T-helper 2 cell (primary cell): ENCODE measurements at regions not wholly inside any gene's neighbourhood (a gene's known extent, or its start where the extent isn't known, plus 50 kb on each side); places are given as distances from the start of the nearest gene placed in this dataset.
"Not testable (repeated sequence)": the region's sequence is repeated elsewhere in the genome, so short reads cannot be mapped to it uniquely, and the experiment has no call there.

ENCODE experiments used
- DNase-seq, 5 experiments: peaks; one replicate each; pipeline versions ENCODE4 v3.0.0 to v3.0.0-alpha.2; 2012 to 2022

DNA sequence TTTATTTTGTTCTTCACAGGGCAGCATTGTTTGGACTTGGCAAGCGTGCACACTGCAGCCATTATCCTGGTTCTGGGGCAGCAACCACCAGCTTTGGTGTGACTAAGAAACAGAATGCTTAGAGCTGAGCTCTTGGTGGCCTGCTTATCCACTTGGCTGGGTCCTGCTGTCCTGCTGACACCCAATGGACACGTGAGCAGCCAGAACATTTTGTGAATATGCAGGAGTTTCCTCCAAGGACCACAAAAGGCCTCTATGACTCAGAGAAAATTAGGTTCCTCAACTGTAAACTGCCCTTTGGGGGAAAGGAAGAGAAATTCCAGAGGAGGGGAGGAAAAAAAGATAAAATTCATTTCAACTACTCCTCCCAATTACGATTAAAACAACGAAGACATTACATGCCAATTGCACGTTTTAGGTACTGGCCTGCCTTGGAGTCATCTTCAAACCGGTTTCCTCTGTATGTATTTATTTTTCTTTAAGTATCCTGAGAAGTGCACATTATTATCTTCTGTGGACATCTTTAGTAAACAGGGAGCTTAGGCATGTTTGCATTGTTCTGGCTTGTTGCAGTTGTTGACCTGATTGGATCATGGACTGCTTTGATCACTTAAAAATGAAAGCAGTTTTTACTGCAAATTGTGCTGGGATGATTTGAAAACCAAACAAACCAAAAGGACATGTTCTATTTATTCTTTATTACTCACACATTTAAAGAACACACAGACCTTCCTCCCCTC lies 82.3 kb upstream of the TLE4 start:
- DNase-seq, result no peak

DNA sequence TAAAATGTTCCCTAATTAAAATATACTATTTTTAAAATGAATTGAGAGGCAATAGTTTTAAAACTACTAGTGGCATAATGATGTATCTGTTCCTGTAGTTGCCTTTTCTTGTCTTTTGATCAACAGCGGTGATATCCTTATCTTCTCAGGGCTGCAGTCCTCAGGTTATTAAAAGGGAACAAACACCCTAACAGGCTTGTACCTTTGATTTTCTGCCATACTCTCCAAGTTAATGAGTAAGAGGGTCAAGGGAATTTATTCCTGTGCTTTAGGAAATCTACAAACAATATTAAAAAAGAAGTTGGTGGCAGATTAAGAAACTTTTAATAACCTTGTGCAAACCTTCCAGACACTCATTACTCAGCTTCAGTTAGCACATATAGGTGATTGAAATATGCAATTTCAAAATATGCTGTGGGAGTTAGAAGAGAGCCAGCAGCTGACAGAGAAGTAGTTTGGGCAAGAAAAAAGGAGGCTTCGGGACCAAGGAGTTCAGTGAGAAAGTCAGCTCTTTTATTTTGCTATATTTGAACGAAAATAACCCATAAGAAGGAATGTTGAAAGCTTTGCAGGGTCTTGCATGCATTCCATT lies 81.0 kb upstream of the TLE4 start:
- no peak for DNase-seq

DNA sequence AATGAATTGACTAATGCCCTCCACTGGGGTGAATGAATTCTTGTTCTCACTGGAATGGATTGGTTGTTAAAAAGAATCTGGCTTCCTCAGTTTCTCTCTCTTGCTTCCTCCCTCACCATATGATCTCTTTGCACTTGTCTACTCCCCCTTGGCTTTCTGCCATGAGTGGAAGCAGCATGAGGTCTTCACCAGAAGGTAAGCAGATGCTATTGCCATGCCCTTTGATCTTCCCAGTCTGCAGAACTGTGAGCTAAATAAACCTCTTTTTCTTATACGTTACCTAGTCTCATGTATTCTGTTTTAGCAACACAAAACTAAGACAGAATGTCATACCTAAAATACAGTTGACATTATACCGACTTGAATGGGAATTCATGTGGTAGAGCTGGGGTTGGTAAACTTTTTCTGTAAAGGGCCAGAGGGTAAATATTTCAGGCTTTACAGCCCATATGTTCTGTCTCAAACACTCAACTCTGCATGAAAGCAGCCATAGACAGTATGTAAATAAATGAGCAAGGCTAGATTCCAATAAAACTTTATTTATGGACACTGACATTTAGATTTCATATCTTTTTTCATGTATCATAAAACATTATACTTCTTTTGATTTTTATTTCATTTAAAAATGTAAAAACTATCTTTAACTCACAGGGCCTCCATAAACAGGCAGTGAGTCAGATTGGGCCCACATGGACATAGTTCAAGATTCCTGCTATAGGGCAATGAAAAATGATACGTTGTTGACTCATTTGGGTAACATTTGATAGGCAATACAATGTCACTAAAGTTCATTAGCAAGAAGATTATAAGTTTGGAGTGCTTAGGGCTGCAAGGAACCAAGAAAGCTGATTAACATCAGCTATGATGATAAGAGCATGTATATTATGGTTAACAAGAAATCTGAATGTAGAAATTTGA lies 79.4 kb upstream of the TLE4 start:
- DNase-seq, result no peak

- not testable (repeated sequence) for DNase-seq
Observed at GRCh38 chr9:79500196-79500864, 71.4 kb upstream of the TLE4 start.

GRCh38 chr9:79501546-79501945 lies 70.2 kb upstream of the TLE4 start:
- no peak for DNase-seq

- no peak for DNase-seq
Observed at GRCh38 chr9:79507801-79508200, 64.0 kb upstream of the TLE4 start.

- DNase-seq, result no peak
Observed at GRCh38 chr9:79512251-79512650, 59.5 kb upstream of the TLE4 start.
